ENCODE measurements at regions not wholly inside any gene's neighbourhood (a gene's known extent, or its start where the extent isn't known, plus 50 kb on each side); places are given as distances from the start of the nearest gene placed in this dataset.

GRCh38 chr21:36636016-36636415, 62.9 kb upstream of the SIM2 start:
- Histone ChIP-seq H3K36me3 (ENCODE audit: insufficient read depth, low read length) (no peaks in the 10 kb centered on the region), H3K4me3 (ENCODE audit: low read length, poor library complexity, severe bottlenecking) (no peak overlapping the region), H3F3A (ENCODE audit: low read depth) (no peaks in the 10 kb centered on the region), H3K79me2 (ENCODE audit: insufficient read depth, low read length) (no peaks in the 10 kb centered on the region), H3K27me3 (ENCODE audit: insufficient read depth, low read length, poor library complexity, severe bottlenecking) (no peaks in the 10 kb centered on the region), H3K4me1 (ENCODE audit: insufficient read depth, low read length, poor library complexity, severe bottlenecking) (peaks cover 20% of the 10 kb centered on the region), H3K9ac (ENCODE audit: low read depth, low read length, poor library complexity, severe bottlenecking) (no peak overlapping the region), H2AFZ (ENCODE audit: low read length) (no peak overlapping the region), H4K20me1 (ENCODE audit: insufficient read depth, low read length, poor library complexity, severe bottlenecking) (no peaks in the 10 kb centered on the region), H3K4me2 (ENCODE audit: low read depth, low read length, poor library complexity, severe bottlenecking) (no peak overlapping the region), H3K9me3 (ENCODE audit: insufficient read depth, low read depth, low read length) (no peaks in the 10 kb centered on the region), H3K9me2 (replicated peaks; ENCODE audit: low read depth, low read length) (no peaks in the 10 kb centered on the region)
- no peak for TF ChIP-seq EZH2phosphoT487 (IDR thresholded peaks at IDR 0.05; ENCODE audit: borderline replicate concordance)
- TF ChIP-seq CTCF (conservative IDR thresholded peaks at IDR 0.05; ENCODE audit: low read length) = no peak

- Histone ChIP-seq H3K79me2 (ENCODE audit: insufficient read depth, low read length) (no peaks in the 10 kb centered on the region), H3F3A (ENCODE audit: low read depth) (no peaks in the 10 kb centered on the region), H3K27me3 (ENCODE audit: insufficient read depth, low read length, poor library complexity, severe bottlenecking) (no peaks in the 10 kb centered on the region), H2AFZ (ENCODE audit: low read length) (no peak overlapping the region), H3K36me3 (ENCODE audit: insufficient read depth, low read length) (no peaks in the 10 kb centered on the region), H3K4me3 (ENCODE audit: low read length, poor library complexity, severe bottlenecking) (no peak overlapping the region), H3K4me1 (ENCODE audit: insufficient read depth, low read length, poor library complexity, severe bottlenecking) (peaks cover 21% of the 10 kb centered on the region), H4K20me1 (ENCODE audit: insufficient read depth, low read length, poor library complexity, severe bottlenecking) (no peaks in the 10 kb centered on the region), H3K9me3 (ENCODE audit: insufficient read depth, low read depth, low read length) (no peaks in the 10 kb centered on the region), H3K9ac (ENCODE audit: low read depth, low read length, poor library complexity, severe bottlenecking) (no peak overlapping the region), H3K4me2 (ENCODE audit: low read depth, low read length, poor library complexity, severe bottlenecking) (no peak overlapping the region), H3K9me2 (replicated peaks; ENCODE audit: low read depth, low read length) (no peaks in the 10 kb centered on the region)
- TF ChIP-seq EZH2phosphoT487 (IDR thresholded peaks at IDR 0.05; ENCODE audit: borderline replicate concordance) (no peak), CTCF (conservative IDR thresholded peaks at IDR 0.05; ENCODE audit: low read length) (no peak)
These were observed 62.5 kb upstream of the SIM2 start for GRCh38 chr21:36636439-36636838.

GRCh38 chr21:36639769-36640168, 59.1 kb upstream of the SIM2 start:
- Histone ChIP-seq H3K4me3 (ENCODE audit: low read length, poor library complexity, severe bottlenecking) (no peak overlapping the region), H2AFZ (ENCODE audit: low read length) (no peak overlapping the region), H3K36me3 (ENCODE audit: insufficient read depth, low read length) (no peaks in the 10 kb centered on the region), H3K79me2 (ENCODE audit: insufficient read depth, low read length) (no peaks in the 10 kb centered on the region), H3F3A (ENCODE audit: low read depth) (no peaks in the 10 kb centered on the region), H3K9me2 (replicated peaks; ENCODE audit: low read depth, low read length) (no peaks in the 10 kb centered on the region), H3K9me3 (ENCODE audit: insufficient read depth, low read depth, low read length) (no peaks in the 10 kb centered on the region), H3K27me3 (ENCODE audit: insufficient read depth, low read length, poor library complexity, severe bottlenecking) (no peaks in the 10 kb centered on the region), H4K20me1 (ENCODE audit: insufficient read depth, low read length, poor library complexity, severe bottlenecking) (no peaks in the 10 kb centered on the region), H3K4me2 (ENCODE audit: low read depth, low read length, poor library complexity, severe bottlenecking) (peak overlapping the region; percentile 63), H3K4me1 (ENCODE audit: insufficient read depth, low read length, poor library complexity, severe bottlenecking) (peaks cover 21% of the 10 kb centered on the region), H3K9ac (ENCODE audit: low read depth, low read length, poor library complexity, severe bottlenecking) (no peak overlapping the region)
- no peak for TF ChIP-seq EZH2phosphoT487 (IDR thresholded peaks at IDR 0.05; ENCODE audit: borderline replicate concordance)
- no peak for TF ChIP-seq CTCF (conservative IDR thresholded peaks at IDR 0.05; ENCODE audit: low read length)
